Sigmoid colon (tissue), 3 donors: ENCODE measurements at regions not wholly inside any gene's neighbourhood (a gene's known extent, or its start where the extent isn't known, plus 50 kb on each side); places are given as distances from the start of the nearest gene placed in this dataset.

ENCODE experiments used
- POLR2A ChIP-seq, 2 donors: fragments of 450-650 bp; IDR thresholded peaks; one replicate each; pipeline ENCODE4 v1.6.1; 2016; ENCODE audit warnings: antibody characterized with exemption in 2 of 2, mild to moderate bottlenecking in 2 of 2, moderate library complexity in 2 of 2
- TF ChIP-seq, protein P1 (sequence below), 4 experiments: fragments of 450-650 bp in 3 of 4; fragments of 200-600 bp in 1 of 4; IDR thresholded peaks; one replicate each; pipeline ENCODE4 v1.5.1; 2016 to 2019; ENCODE audit warnings: antibody characterized with exemption in 4 of 4, mild to moderate bottlenecking in 3 of 4, moderate library complexity in 2 of 4

- TF ChIP-seq, protein P1, sequence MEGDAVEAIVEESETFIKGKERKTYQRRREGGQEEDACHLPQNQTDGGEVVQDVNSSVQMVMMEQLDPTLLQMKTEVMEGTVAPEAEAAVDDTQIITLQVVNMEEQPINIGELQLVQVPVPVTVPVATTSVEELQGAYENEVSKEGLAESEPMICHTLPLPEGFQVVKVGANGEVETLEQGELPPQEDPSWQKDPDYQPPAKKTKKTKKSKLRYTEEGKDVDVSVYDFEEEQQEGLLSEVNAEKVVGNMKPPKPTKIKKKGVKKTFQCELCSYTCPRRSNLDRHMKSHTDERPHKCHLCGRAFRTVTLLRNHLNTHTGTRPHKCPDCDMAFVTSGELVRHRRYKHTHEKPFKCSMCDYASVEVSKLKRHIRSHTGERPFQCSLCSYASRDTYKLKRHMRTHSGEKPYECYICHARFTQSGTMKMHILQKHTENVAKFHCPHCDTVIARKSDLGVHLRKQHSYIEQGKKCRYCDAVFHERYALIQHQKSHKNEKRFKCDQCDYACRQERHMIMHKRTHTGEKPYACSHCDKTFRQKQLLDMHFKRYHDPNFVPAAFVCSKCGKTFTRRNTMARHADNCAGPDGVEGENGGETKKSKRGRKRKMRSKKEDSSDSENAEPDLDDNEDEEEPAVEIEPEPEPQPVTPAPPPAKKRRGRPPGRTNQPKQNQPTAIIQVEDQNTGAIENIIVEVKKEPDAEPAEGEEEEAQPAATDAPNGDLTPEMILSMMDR (IDR thresholded peaks at IDR 0.05), result no peak
- no peak for TF ChIP-seq POLR2A (IDR thresholded peaks at IDR 0.05)
Observed at GRCh38 chr17:13337151-13337550, 264.6 kb downstream of the HS3ST3A1 start.
